C4-2B (cell line): ENCODE measurements at regions not wholly inside any gene's neighbourhood (a gene's known extent, or its start where the extent isn't known, plus 50 kb on each side); places are given as distances from the start of the nearest gene placed in this dataset.

ENCODE experiments used
- ZFX ChIP-seq: fragments of 450-650 bp; IDR thresholded peaks from 2 replicates; pipeline ENCODE4 v1.6.1; 2017
- TF ChIP-seq, protein P1 (sequence below): fragments of 450-650 bp; conservative IDR thresholded peaks from 2 replicates; pipeline ENCODE4 v1.5.1; 2017; ENCODE audit warnings: mild to moderate bottlenecking

- TF ChIP-seq, protein P1, sequence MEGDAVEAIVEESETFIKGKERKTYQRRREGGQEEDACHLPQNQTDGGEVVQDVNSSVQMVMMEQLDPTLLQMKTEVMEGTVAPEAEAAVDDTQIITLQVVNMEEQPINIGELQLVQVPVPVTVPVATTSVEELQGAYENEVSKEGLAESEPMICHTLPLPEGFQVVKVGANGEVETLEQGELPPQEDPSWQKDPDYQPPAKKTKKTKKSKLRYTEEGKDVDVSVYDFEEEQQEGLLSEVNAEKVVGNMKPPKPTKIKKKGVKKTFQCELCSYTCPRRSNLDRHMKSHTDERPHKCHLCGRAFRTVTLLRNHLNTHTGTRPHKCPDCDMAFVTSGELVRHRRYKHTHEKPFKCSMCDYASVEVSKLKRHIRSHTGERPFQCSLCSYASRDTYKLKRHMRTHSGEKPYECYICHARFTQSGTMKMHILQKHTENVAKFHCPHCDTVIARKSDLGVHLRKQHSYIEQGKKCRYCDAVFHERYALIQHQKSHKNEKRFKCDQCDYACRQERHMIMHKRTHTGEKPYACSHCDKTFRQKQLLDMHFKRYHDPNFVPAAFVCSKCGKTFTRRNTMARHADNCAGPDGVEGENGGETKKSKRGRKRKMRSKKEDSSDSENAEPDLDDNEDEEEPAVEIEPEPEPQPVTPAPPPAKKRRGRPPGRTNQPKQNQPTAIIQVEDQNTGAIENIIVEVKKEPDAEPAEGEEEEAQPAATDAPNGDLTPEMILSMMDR: no peak
- TF ChIP-seq ZFX: no peak
These were observed 147.3 kb upstream of the NABP1 start for GRCh38 chr2:191530618-191531017.
